ENCODE measurements at regions not wholly inside any gene's neighbourhood (a gene's known extent, or its start where the extent isn't known, plus 50 kb on each side); places are given as distances from the start of the nearest gene placed in this dataset.
"Not testable (repeated sequence)": the region's sequence is repeated elsewhere in the genome, so short reads cannot be mapped to it uniquely, and the experiment has no call there.

GRCh38 chr17:20947708-20948107, 95.1 kb downstream of the USP22 start:
- H3K27ac ChIP-seq (ENCODE audit: low read length); H3K4me3 ChIP-seq (ENCODE audit: low read length); H3K9ac ChIP-seq (ENCODE audit: low read depth, low read length); H3K9me3 ChIP-seq (ENCODE audit: insufficient read depth, low read depth, low read length); H3K27me3 ChIP-seq (ENCODE audit: insufficient read depth, low read length); H3K4me1 ChIP-seq (ENCODE audit: insufficient read depth, low read length); H3K36me3 ChIP-seq (ENCODE audit: insufficient read depth, low read depth, low read length): not testable (repeated sequence)

DNA sequence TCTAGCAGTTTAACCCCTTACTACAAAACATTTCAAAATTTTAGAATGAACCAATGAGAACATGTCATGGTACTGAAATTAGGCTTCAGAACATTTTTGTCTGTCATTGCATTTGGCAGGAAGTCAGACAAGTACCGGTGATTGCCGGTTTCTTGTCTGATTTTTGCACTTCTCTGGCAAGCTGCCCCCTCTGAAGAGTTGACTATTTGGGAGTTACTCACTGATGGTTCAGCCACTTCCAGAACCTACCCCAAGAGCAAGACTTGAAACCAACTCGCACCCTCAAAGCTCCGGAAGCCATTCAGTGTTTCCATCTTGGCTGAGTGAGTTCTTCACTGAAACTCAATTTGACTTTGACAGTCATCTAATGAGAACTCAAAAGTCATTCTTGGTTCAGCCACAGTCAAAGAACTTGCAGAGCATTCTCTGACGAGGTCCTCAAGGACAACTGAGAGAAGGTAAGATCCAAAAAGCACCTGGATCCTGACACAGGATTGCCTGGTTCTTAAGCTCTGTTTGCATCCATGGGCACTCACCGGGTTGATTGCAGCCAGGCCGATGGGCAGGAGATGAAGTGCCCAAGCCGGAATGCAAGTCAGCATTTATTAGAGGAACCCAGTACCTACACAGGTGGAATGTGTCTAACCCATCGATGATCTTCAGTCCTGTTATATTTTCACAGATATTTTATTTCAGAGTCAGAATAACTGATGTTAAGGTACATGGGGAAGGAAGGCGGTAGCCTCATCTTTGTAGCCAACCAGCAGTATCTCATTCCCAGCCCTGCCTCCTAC, 93.6 kb downstream of the USP22 start:
- no peaks in the 10 kb centered on the region for H3K36me3 ChIP-seq (ENCODE audit: insufficient read depth, low read depth, low read length)
- H3K9ac ChIP-seq (ENCODE audit: low read depth, low read length), result no peak overlapping the region
- no peak overlapping the region for H3K27ac ChIP-seq (ENCODE audit: low read length)
- H3K9me3 ChIP-seq (ENCODE audit: insufficient read depth, low read depth, low read length), result no peaks in the 10 kb centered on the region
- no peak overlapping the region for H3K4me3 ChIP-seq (ENCODE audit: low read length)
- peaks cover 2% of the 10 kb centered on the region; the same call in 1 of the 2 replicates for H3K4me1 ChIP-seq (ENCODE audit: insufficient read depth, low read length)
- H3K27me3 ChIP-seq (ENCODE audit: insufficient read depth, low read length), result no peaks in the 10 kb centered on the region
